C4-2B (cell line): ENCODE measurements at regions not wholly inside any gene's neighbourhood (a gene's known extent, or its start where the extent isn't known, plus 50 kb on each side); places are given as distances from the start of the nearest gene placed in this dataset.
"Not testable (repeated sequence)": the region's sequence is repeated elsewhere in the genome, so short reads cannot be mapped to it uniquely, and the experiment has no call there.

ENCODE experiments used
- H3K27ac ChIP-seq: fragments of 450-650 bp; 2 replicates; pipeline ENCODE4 v1.5.1; 2017
- ZFX ChIP-seq: fragments of 450-650 bp; IDR thresholded peaks from 2 replicates; pipeline ENCODE4 v1.6.1; 2017
- TF ChIP-seq, protein P1 (sequence below): fragments of 450-650 bp; conservative IDR thresholded peaks from 2 replicates; pipeline ENCODE4 v1.5.1; 2017; ENCODE audit warnings: mild to moderate bottlenecking

DNA sequence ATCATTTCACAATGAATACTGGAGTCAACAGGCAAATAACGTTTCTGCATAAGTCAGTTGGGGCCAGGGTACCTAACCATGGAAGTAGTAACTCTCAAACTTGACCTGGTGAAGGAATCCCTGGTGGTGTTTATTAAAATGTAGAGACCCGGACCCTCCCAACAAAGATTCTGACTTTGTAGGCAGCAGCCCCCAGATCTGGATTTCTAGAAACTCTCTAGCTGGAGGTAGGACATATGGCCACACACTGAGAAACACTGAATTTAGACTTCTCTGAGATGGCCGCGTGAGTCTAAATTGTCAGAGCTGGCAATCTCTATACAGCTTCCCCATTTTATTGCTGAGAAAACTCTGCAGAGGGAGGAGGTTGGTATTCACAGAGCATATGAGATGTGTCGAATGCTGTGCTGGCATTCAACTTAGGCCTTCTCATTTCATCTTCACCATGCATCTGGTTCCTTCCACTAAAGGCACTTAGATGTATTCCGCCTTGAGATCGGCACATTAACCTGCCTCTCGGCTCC lies 278.1 kb downstream of the CYRIA start:
- H3K27ac ChIP-seq, result no peak overlapping the region
- TF ChIP-seq ZFX, result no peak
- TF ChIP-seq, protein P1, sequence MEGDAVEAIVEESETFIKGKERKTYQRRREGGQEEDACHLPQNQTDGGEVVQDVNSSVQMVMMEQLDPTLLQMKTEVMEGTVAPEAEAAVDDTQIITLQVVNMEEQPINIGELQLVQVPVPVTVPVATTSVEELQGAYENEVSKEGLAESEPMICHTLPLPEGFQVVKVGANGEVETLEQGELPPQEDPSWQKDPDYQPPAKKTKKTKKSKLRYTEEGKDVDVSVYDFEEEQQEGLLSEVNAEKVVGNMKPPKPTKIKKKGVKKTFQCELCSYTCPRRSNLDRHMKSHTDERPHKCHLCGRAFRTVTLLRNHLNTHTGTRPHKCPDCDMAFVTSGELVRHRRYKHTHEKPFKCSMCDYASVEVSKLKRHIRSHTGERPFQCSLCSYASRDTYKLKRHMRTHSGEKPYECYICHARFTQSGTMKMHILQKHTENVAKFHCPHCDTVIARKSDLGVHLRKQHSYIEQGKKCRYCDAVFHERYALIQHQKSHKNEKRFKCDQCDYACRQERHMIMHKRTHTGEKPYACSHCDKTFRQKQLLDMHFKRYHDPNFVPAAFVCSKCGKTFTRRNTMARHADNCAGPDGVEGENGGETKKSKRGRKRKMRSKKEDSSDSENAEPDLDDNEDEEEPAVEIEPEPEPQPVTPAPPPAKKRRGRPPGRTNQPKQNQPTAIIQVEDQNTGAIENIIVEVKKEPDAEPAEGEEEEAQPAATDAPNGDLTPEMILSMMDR, result no peak

GRCh38 chr2:16386431-16386830 lies 279.2 kb downstream of the CYRIA start:
- H3K27ac ChIP-seq, result no peak overlapping the region
- TF ChIP-seq ZFX, result no peak
- TF ChIP-seq, protein P1, result no peak

DNA sequence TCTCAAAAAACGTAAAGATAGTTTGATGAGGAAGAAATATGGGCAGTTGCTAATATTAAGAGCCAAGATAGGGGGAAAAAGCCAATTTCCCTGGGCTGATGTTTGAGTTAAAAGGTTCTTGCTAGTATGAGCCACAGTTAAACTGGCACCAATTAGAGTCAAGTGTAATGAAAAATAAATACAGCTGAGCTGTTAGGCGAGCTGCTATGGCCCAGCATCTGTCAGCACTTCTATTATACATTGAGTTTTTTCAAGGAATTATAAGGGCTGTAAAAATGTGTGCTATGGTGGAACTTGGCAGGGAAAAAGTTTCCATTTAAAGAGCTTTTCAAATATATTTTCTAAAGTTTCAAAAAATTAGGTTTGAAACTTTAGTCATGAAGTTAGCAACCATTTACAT lies 279.6 kb downstream of the CYRIA start:
- H3K27ac ChIP-seq, result no peak overlapping the region
- no peak for TF ChIP-seq ZFX
- TF ChIP-seq, protein P1, result no peak

- no peak overlapping the region for H3K27ac ChIP-seq
- TF ChIP-seq, protein P1, result no peak
- TF ChIP-seq ZFX, result no peak
Measured at GRCh38 chr2:16385341-16385740, 280.3 kb downstream of the CYRIA start.

- TF ChIP-seq, protein P1, result no peak
- no peak for TF ChIP-seq ZFX
- H3K27ac ChIP-seq, result no peak overlapping the region
Measured at GRCh38 chr2:16383411-16383810, 282.2 kb downstream of the CYRIA start.

GRCh38 chr2:16382451-16382850 lies 283.2 kb downstream of the CYRIA start:
- TF ChIP-seq, protein P1, result no peak
- no peak overlapping the region for H3K27ac ChIP-seq

- TF ChIP-seq, protein P1, result no peak
- TF ChIP-seq ZFX, result no peak
Measured at GRCh38 chr2:16381511-16381910, 284.1 kb downstream of the CYRIA start.

GRCh38 chr2:16379901-16380300 lies 285.7 kb downstream of the CYRIA start:
- H3K27ac ChIP-seq, result not testable (repeated sequence)

More at GRCh38 chr2:16381511-16381910, 284.1 kb downstream of the CYRIA start:
- no peak overlapping the region for H3K27ac ChIP-seq

GRCh38 chr2:16379061-16379460 lies 286.6 kb downstream of the CYRIA start:
- H3K27ac ChIP-seq, result not testable (repeated sequence)
